ENCODE measurements at regions not wholly inside any gene's neighbourhood (a gene's known extent, or its start where the extent isn't known, plus 50 kb on each side); places are given as distances from the start of the nearest gene placed in this dataset.

DNA sequence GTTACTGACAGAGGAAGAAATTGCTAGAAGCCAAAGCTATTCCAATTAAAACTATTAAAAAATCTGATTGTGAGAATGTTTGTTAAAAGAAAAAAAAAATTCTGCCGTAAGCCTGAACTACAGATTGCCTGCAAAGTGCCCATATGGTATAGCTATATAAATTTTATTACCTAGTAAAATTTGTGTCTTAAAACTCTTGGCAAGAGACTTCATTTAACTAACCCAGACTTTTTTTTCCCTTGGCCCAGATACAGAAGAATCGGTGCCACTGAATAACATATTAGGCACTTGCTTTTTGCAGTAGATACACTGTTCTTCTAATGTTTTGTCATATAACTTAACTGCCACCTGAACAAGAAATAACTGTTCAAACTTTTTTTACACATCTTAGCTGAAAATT lies 125.5 kb downstream of the RPS29 start:
- 78% methylated on average over 2 of the region's 2 CpGs for WGBS (ENCODE audit: insufficient coverage, low coverage, low lambda C conversion rate, missing lambda C conversion rate)
- intact Hi-C loops (cut with DNase I): loop anchor here in 1 of 2 donors (5.0 kb wide), 1 partner anchor 37 kb away; no protein-coding TSS in a partner anchor

DNA sequence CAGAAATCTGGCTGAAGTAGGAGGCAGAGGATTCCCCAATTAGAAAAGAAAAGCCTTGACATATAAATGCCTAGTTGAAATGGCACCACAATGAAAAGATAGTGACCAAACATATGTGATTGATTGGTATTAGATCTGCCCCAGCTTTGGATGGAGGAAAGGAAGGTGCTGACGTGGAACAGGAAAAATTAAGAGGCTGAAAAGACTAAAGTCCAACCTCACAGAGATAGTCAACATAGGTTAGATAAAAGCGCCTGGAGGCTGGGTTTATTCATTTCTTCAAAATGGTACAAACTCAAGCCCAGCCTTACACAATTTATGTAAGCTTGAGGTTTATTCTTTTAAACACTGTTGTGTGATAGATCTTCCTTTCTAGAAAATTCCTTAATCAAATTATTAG lies 129.6 kb downstream of the RPS29 start:
- Histone ChIP-seq H3K4me1 (no peaks in the 10 kb centered on the region), H3K4me3 (no peak overlapping the region), H3K9me3 (no peaks in the 10 kb centered on the region), H3K27me3 (no peaks in the 10 kb centered on the region), H3K36me3 (no peaks in the 10 kb centered on the region), H3K27ac (no peak overlapping the region)
- no peak for ATAC-seq
- TF ChIP-seq POLR2A (IDR thresholded peaks at IDR 0.05): no peak
- TF ChIP-seq, protein P1, sequence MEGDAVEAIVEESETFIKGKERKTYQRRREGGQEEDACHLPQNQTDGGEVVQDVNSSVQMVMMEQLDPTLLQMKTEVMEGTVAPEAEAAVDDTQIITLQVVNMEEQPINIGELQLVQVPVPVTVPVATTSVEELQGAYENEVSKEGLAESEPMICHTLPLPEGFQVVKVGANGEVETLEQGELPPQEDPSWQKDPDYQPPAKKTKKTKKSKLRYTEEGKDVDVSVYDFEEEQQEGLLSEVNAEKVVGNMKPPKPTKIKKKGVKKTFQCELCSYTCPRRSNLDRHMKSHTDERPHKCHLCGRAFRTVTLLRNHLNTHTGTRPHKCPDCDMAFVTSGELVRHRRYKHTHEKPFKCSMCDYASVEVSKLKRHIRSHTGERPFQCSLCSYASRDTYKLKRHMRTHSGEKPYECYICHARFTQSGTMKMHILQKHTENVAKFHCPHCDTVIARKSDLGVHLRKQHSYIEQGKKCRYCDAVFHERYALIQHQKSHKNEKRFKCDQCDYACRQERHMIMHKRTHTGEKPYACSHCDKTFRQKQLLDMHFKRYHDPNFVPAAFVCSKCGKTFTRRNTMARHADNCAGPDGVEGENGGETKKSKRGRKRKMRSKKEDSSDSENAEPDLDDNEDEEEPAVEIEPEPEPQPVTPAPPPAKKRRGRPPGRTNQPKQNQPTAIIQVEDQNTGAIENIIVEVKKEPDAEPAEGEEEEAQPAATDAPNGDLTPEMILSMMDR (IDR thresholded peaks at IDR 0.05): no peak
- no peak for DNase-seq
- WGBS (ENCODE audit: insufficient coverage, low coverage, low lambda C conversion rate, missing lambda C conversion rate): 60% methylated on average over 2 of the region's 2 CpGs
- intact Hi-C loops (cut with DNase I): no loop called here

More for the DNA sequence above, 125.5 kb downstream of the RPS29 start:
- Histone ChIP-seq H3K9me3 (no peaks in the 10 kb centered on the region), H3K4me3 (no peak overlapping the region), H3K27ac (no peak overlapping the region), H3K4me1 (no peaks in the 10 kb centered on the region), H3K36me3 (no peaks in the 10 kb centered on the region), H3K27me3 (no peaks in the 10 kb centered on the region)
- no peak for DNase-seq
- no peak for ATAC-seq
- no peak for TF ChIP-seq POLR2A (IDR thresholded peaks at IDR 0.05)
- TF ChIP-seq, protein P1 (IDR thresholded peaks at IDR 0.05): no peak

DNA sequence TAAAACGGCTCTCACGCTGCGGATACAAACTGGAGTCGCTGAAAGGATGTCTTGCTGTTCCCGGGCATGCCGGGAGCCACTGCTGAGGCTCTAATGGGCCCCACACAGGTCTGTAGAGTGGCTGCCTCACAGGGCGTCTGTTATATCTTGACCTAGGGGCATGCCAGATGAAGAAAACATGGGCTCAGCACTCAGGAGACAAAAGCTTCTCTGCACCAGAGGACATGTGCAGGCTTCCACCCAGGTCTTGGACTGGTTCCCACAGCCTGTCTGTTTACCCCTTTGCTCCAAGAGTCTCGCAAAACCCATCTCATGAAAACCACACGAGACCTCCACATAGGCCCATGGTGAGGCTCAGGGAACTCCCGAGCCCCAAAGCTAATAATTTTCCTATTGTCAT lies 134.2 kb downstream of the RPS29 start:
- DNase-seq (no peak), ATAC-seq (no peak)
- no peaks in the 10 kb centered on the region for H3K4me1 ChIP-seq
- no peak overlapping the region for H3K27ac ChIP-seq
- H3K36me3 ChIP-seq: no peaks in the 10 kb centered on the region
- peaks cover 0 to 7% (median 0%) of the 10 kb centered on the region in 4 donors for H3K9me3 ChIP-seq
- WGBS (ENCODE audit: insufficient coverage, low coverage, low lambda C conversion rate, missing lambda C conversion rate): 84% methylated on average over 6 of the region's 10 CpGs
- no peak overlapping the region for H3K4me3 ChIP-seq
- intact Hi-C loops (cut with DNase I): no loop called here
- TF ChIP-seq, protein P1 (IDR thresholded peaks at IDR 0.05): no peak
- TF ChIP-seq POLR2A (IDR thresholded peaks at IDR 0.05): no peak
- no peaks in the 10 kb centered on the region for H3K27me3 ChIP-seq

DNA sequence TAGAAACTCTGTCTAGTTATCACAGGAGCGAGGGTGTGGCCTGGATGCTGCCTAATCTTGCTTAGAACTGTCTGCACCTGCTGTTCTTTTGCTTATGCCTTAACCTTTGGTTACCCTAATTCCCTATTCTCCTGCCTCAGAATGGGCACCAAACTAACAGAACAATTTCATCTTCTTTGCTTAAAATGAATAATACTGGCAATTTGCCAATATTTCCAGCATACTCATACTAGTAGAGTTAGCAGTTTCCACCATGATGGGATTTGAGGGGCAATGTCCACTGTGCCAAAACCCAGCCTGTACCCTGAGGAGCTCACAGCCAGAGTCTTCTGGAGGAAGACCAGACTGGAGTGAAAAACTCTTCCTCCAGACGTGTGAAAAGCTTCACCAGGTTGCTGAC lies 136.4 kb downstream of the RPS29 start:
- no peak for DNase-seq
- Histone ChIP-seq H3K4me3 (no peak overlapping the region), H3K27me3 (no peaks in the 10 kb centered on the region), H3K36me3 (no peaks in the 10 kb centered on the region), H3K4me1 (no peaks in the 10 kb centered on the region), H3K9me3 (peaks cover 0 to 7% (median 0%) of the 10 kb centered on the region in 4 donors), H3K27ac (no peak overlapping the region)
- 78% methylated on average over 1 of the region's 2 CpGs for WGBS (ENCODE audit: insufficient coverage, low coverage, low lambda C conversion rate, missing lambda C conversion rate)
- intact Hi-C loops (cut with DNase I): no loop called here
- TF ChIP-seq, protein P1 (IDR thresholded peaks at IDR 0.05): no peak
- TF ChIP-seq POLR2A (IDR thresholded peaks at IDR 0.05): no peak
- no peak for ATAC-seq
